Epithelial cell of prostate (primary cell): ENCODE measurements at regions not wholly inside any gene's neighbourhood (a gene's known extent, or its start where the extent isn't known, plus 50 kb on each side); places are given as distances from the start of the nearest gene placed in this dataset.

Experiments
- DNase-seq: peaks from one replicate; pipeline ENCODE4 v3.0.0-alpha.2; 2011; ENCODE audit warnings: low read depth, low spot score
- H3K27ac ChIP-seq: fragments of 450-650 bp; 2 replicates; pipeline ENCODE4 v1.5.1; 2017; ENCODE audit warnings: mild to moderate bottlenecking

DNA sequence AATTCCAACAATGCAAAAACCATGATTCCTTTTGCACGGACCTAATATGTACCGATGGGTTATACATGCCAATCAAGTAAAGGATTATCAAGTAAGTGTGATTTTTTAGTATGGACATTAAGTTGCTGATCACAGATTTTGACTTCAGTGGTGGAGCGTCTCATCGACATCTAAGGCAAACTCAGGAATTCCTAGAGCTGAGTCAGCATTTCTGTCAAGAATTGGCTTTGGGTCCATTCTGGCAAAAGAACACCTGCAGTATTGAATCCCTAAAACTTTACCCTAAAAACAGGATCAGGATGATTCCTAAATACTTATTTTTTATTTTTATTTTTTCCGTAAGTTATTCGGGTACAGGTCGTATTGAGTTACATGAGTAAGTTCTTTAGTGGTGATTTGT lies 83.6 kb downstream of the HPGD start:
- no peak for DNase-seq

DNA sequence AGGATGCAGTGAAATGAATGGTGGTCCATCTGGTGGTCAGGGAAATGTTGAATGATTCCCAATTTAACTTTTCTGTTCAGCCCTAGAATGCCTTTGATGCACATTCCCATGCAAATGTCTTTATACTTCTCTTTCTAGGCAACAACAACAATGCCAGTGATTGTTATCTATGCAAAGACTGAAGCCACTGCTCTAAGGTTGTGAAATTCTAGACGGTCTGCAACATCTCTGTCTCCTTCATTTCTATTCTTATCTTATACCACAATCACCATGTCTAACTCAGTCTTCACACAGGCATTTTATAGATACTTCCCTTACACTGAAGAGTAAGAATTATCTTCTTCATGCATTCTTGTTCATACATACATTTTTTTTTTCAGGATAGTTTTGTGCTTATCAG lies 84.5 kb downstream of the HPGD start:
- no peak overlapping the region for H3K27ac ChIP-seq
- DNase-seq = no peak

More for the DNA sequence above, 83.6 kb downstream of the HPGD start:
- H3K27ac ChIP-seq = no peak overlapping the region

DNA sequence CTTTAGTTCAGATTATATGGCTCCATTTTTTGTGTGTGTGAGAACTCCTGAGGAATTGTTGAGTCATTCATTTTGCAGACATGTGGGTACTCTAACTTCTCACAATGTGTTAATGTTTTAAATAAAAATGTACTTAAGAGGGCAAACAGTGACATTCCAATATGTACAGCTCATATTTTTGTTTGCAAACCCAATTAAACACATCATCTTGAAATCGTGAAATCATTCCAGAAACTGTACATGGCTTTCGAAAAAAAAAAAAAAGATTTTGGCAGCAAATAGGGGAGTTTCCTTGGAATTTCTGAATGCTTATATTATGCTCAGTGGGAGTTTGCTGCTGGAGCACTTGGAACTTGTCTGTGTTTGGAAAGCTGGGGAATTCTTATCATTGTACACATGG lies 85.0 kb downstream of the HPGD start:
- H3K27ac ChIP-seq = no peak overlapping the region
- DNase-seq = no peak

- no peak for DNase-seq
- no peak overlapping the region for H3K27ac ChIP-seq
Measured at GRCh38 chr4:174436377-174436776, 85.9 kb downstream of the HPGD start.

GRCh38 chr4:174435974-174436373 lies 86.3 kb downstream of the HPGD start:
- no peak for DNase-seq
- H3K27ac ChIP-seq = no peak overlapping the region

- no peak for DNase-seq
- no peak overlapping the region for H3K27ac ChIP-seq
Measured at GRCh38 chr4:174434455-174434854, 87.8 kb downstream of the HPGD start.

DNA sequence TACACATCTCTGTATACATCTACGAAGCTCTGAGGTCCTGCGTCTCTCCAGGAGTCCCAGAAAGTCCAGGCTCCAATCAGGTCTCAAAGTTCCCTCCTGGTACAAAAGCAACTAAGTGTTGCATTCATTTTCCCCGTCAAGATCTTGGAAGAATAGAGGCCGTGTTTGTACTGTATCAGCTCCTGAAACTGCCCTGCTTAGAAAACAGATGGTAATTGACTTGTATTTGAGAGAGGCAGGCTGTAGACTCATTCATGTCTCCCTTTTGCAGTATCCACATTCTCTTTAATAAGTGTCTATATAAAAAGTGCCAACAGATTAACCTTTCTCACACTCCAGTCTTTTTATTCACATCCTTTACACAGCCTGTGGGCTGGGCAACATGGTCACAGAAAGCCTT lies 91.7 kb downstream of the HPGD start:
- no peak overlapping the region for H3K27ac ChIP-seq
- DNase-seq = no peak

DNA sequence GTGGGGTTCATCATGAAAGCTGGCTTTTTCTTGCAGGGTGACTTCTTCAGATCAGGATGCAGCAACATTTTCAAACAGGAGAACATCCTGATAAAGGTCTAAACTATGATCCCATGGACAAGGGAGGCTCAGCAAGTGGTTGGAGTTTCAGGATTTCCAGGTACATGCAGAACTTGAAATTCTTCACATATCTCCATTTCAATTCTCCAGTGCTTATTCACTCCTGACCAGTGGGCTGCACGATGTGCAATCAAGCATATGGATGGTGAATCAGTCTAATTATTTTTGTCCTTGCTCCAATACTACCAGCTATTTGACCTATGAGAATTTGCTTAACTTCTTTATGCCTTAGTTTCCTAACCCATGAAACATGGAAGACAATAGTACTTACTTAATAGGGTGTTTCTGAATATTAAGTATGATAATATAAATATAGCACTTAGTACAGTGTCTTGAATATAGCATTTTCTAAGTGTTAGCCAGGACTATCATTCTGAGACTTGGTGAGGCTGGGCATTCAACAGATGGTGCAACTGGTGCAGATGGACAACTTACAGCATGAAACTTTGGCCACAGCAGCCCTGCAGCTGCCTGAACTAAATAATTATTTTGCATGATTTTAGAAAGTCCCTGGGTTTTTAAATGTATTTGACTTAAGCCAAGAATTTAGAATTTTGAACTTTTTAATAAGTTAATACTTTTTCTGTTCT lies 92.4 kb downstream of the HPGD start:
- DNase-seq = no peak

DNA sequence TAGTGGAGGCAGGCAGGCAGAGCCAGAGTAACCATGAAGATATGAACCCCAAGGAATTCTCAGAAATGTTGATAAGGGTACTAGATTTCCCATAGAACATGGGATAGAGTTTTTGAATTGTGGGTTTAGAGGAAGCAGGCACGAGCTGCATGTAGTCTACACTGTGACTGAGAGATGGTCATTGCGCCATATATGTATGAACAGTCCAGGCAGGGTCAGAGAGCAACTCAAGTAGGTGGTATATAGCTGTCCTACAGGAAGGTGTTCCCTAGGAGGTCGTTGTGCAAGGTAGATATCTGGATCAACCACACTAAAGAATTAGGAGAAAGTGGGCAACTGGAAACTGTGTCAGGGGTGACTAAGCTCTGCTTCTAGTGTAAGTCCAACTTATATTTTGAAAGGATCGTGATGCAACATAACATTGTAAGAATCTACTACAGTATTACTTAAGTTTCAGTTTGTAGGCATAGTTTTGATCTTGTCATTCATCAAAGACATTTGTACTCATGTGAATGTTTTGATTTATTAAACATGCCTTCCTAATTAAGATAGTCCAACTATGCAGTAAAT lies 94.6 kb downstream of the HPGD start:
- no peak for DNase-seq
- H3K27ac ChIP-seq = no peak overlapping the region

More for the DNA sequence above, 92.4 kb downstream of the HPGD start:
- no peak overlapping the region for H3K27ac ChIP-seq

DNA sequence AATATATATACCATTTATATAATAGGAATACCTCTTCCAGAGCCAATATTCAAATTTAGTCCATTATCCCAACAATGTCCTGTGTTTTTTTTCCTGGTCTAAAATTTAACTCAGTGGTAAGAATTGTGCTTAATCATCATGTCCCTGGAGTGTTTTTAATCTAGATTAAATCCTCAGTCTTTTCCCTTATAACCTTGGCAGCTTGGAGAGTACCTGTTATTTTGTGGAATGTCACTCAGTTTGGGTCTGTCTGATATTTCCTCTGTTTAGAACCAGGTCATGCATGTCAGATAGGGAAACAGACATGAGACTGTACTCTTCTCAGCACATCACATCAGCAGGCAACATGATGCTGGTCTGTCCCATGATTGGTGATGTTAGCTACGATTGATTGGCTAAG lies 96.6 kb downstream of the HPGD start:
- DNase-seq = no peak
- H3K27ac ChIP-seq = no peak overlapping the region

- DNase-seq = peak; percentile 98
- H3K27ac ChIP-seq = peak overlapping the region; percentile 65
Measured at GRCh38 chr4:174423257-174423944, 98.9 kb downstream of the HPGD start.

GRCh38 chr4:174422893-174423256 lies 99.4 kb downstream of the HPGD start:
- no peak for DNase-seq
- peak overlapping the region; percentile 65 for H3K27ac ChIP-seq

DNA sequence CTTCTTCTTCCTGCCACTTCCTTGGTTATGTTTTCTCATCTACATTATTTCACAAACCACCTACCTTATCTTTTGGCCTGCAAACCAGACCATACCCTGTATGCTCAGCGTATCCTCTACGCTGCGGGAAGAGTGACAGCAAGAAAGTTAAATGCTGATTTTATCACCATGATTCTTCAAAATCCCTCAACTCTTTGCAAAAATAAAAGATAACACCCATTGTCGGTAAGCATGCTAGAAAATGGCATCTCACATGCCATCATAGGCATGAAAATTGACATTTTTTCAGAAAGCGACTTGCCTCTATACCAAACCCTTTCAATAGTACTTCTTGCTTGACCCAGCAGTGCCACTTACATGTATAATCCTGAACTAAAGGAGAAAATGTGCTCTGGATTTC lies 102.0 kb downstream of the HPGD start:
- no peak for DNase-seq
- H3K27ac ChIP-seq = no peak overlapping the region

- DNase-seq = no peak
- no peak overlapping the region for H3K27ac ChIP-seq
Measured at GRCh38 chr4:174418640-174419212, 103.6 kb downstream of the HPGD start.

DNA sequence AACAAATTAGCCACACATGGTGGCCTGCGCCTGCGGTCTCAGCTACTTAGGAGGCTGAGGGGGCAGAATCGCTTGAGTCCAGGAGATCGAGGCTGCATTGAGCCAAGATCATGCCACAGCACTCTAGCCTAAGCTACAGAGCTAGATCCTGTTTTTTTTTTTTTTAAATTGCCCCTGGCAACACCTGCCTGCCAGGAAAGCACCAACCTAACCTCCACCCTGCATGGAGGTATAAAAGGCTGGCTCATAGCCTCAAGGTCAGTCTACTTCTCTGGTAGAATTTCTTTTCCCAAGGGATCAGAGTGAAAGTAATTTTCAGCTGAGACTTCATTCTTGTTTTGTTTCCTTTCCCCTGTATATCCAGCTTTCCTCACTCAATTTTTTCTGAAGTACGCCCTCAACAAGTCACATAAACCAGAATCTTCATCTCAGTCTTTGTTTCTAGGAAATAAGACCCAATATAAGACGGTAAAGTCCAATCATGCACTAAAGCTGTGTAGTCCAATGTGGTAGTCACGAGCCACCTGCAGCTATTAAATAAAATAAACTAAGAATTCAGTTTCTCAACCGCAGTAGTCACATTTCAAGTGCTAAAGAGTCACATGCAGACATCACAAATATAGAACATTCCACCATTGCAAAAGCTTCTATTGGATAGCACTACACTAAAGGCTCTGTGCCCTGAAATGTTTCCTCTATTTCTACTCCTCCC lies 113.3 kb downstream of the HPGD start:
- no peak overlapping the region for H3K27ac ChIP-seq
- DNase-seq = no peak

DNA sequence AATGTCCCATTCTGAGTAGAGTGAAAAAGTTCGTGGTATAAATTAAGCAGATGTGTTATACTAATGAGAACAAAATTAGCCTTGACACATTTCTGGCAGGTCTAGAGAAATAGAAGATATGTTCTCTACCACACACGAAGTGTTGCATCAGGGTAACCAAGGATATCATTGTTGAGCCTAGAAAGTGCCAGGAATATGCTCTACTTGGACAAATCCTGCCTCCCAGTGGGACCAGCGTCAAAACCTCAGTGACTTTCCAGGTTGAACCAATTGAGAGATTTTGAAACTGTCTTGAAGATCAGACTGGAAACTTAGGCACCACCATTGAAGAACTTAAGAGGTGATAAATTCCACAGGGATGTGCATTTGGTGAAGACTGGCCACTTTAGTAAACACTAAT lies 115.9 kb downstream of the HPGD start:
- no peak overlapping the region for H3K27ac ChIP-seq
- no peak for DNase-seq

DNA sequence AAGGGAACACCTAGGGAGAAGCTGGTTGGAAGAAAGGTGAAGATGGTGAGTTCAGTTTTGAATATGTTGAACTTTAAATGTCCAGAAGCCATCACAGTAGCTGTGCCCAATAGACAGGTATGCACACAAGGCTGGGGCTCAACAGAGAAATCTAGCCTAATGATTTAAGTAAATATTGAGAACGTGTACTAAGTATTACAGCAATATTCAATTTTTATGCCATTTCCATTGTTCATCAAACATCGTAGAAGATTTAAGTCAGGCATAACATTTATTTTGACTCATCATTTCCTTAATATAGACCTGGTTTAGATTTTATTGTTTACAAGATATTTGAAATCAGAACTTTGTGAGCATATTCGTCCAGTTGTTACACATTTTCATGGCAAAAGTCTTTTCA lies 116.4 kb downstream of the HPGD start:
- H3K27ac ChIP-seq = no peak overlapping the region

GRCh38 chr4:174404677-174405076 lies 117.6 kb downstream of the HPGD start:
- H3K27ac ChIP-seq = no peak overlapping the region
- DNase-seq = no peak

More for the DNA sequence above, 116.4 kb downstream of the HPGD start:
- DNase-seq = no peak

- no peak for DNase-seq
- no peak overlapping the region for H3K27ac ChIP-seq
Measured at GRCh38 chr4:174403177-174403543, 119.1 kb downstream of the HPGD start.

DNA sequence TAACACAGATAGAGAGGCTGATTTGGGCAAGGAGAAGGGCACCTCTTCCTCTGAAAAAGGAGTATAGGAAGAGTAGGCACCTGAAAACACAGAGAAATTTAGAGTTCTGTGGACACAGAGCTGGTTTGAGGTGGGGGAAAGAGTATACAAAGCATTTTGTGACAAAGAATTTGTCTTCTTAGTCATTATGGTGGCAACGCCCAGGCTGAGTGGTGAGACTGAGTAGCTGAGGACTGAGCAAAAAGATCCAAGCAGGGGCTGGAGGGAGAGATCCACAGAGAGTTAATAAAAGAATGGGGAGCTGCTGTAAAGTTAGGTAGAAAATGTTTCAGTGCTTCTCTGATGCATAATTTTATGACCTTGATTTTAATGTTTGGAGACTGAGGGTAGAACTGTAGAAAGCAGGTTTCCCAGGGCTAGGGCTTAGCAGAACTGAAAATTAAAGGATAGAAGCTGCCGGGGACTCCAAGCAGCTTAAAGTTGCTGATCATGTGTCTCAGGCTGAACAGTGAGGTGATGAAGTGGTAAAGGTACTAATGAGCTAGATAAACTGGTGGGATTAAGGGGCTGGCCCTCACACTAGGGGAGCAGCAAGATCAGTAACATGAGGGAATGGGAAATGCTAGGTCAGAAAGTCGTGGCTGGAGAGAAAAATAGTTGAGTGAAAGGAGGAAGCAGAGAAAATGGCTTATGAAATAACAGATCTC lies 118.9 kb downstream of the CEP44 start:
- peak overlapping the region; percentile 55 for H3K27ac ChIP-seq
- DNase-seq = no peak
